GM18873 (cell line): ENCODE measurements at regions not wholly inside any gene's neighbourhood (a gene's known extent, or its start where the extent isn't known, plus 50 kb on each side); places are given as distances from the start of the nearest gene placed in this dataset.

Experiments
- ATAC-seq: cut with Tn5 transposase; IDR thresholded peaks from one replicate; pipeline ENCODE4 v1.9.1; 2021; ENCODE audit warnings: mild to moderate bottlenecking, moderate library complexity, moderate number of reproducible peaks; ENCODE audit not compliant: unreplicated experiment, low FRiP score

GRCh38 chr5:77948476-77948875 lies 172.3 kb upstream of the TBCA start:
- ATAC-seq, result no peak

GRCh38 chr5:77947041-77947428 lies 170.9 kb upstream of the TBCA start:
- no peak for ATAC-seq

DNA sequence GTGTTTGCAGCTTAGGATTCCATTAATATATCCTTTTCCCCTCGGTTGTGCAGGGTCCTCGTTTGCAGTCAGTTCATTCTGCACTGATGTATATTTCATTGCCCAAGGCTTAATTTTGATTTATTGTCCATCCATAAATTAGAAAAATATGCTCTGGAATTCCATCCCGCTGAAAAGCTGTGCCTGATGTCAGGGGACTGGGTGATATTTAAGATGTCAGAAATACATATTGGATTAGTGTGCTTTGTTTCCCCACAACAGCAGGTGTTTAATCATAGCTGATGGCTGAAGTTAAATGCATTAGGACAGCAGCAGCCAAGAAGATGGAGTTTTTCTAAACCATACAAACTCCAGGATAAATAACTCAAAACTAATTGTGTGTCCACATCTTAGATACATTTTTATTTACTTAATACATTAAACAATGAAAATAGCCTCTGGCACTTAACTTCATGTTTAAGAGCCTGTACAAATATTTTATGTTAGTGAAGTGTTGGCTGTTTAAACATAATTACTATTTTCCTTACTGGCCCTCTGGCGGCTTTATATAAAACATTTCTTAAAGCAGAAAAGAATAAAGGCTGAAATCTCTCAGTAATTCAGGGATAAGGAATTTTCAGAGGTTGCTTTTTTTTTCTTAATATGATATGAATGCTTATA lies 170.4 kb upstream of the TBCA start:
- no peak for ATAC-seq

GRCh38 chr5:77945874-77946273 lies 169.7 kb upstream of the TBCA start:
- ATAC-seq, result no peak

- no peak for ATAC-seq
Measured at GRCh38 chr5:77944757-77945340, 168.7 kb upstream of the TBCA start.

DNA sequence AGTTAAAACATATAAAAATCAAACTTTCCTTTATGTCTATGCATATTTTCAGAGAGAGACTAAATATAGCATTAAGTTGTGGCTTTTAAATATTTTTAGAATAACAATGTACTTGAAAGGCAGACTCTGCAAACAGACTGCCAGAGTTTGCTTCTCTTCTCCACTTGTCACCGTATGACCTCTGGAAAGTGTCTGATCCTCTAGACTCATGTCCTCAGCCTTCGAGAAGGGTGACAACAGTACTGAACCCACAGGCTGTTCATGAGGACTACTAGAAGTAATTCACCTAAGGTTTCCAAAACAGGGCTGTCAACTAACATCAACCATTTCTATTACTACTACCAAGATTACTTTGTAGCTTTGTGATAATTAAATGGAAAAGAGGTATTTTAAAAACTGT lies 167.7 kb upstream of the TBCA start:
- no peak for ATAC-seq

- ATAC-seq, result no peak
Measured at GRCh38 chr5:77942578-77943239, 166.6 kb upstream of the TBCA start.

- peak; percentile 90 for ATAC-seq
Measured at GRCh38 chr5:77937015-77937908, 161.1 kb upstream of the TBCA start.

DNA sequence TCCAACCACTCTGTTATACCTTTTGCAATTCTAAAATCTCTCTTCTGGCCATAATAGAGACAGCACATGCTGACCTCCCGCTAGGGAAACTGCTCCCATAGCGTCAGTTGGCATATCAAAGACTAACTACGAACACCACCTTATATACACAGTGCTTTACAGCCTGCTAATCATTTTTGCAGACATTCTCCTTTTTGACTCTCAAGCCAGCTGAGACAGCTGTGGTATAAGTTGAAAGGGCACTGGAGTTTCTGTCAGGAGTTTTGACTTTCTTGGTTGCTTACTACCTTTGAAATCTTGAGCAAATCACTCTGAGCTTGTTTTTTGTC lies 160.2 kb upstream of the TBCA start:
- no peak for ATAC-seq

GRCh38 chr5:77935506-77936364 lies 159.6 kb upstream of the TBCA start:
- no peak for ATAC-seq

GRCh38 chr5:77928776-77929300 lies 152.7 kb upstream of the TBCA start:
- ATAC-seq, result no peak

GRCh38 chr5:77926337-77926736 lies 150.2 kb upstream of the TBCA start:
- ATAC-seq, result no peak

- ATAC-seq, result no peak
Measured at GRCh38 chr5:77925503-77925902, 149.4 kb upstream of the TBCA start.

- no peak for ATAC-seq
Measured at GRCh38 chr5:77924081-77924480, 147.9 kb upstream of the TBCA start.

GRCh38 chr5:77923666-77924065 lies 147.5 kb upstream of the TBCA start:
- ATAC-seq, result no peak

- ATAC-seq, result no peak
Measured at GRCh38 chr5:77921094-77921768, 145.1 kb upstream of the TBCA start.

GRCh38 chr5:77920359-77921058 lies 144.4 kb upstream of the TBCA start:
- ATAC-seq, result no peak

- no peak for ATAC-seq
Measured at GRCh38 chr5:77915346-77915745, 139.2 kb upstream of the TBCA start.

DNA sequence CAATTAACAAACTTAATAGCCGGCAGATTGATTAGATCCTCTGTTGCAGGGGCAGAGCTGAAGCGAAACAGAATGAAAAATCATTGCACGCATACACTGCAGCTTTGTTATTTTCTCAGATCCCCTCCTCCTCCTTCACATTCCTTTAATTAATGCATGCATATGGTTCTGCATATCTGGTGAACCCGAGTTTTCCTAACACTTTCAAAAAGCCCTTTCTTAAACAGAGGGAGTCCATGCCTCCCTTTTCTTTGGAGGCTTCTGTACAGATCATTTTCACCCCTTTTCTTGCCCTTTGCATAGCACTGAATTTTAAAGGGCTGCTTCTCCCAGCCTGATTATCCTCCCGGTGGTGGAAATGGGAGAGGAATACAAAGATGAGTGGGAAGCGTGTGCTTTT lies 136.6 kb upstream of the TBCA start:
- no peak for ATAC-seq
